ENCODE measurements at regions not wholly inside any gene's neighbourhood (a gene's known extent, or its start where the extent isn't known, plus 50 kb on each side); places are given as distances from the start of the nearest gene placed in this dataset.

GRCh38 chr15:61545763-61546162 lies 316.7 kb upstream of the RORA start:
- TF ChIP-seq CTCF (optimal IDR thresholded peaks at IDR 0.05 in 1 of 3, IDR thresholded peaks at IDR 0.05 in 1 of 3, conservative IDR thresholded peaks at IDR 0.05 in 1 of 3; ENCODE audit: extremely low read depth in 1 of 3, insufficient read depth in 2 of 3, low read length in 3 of 3) (no peak), EZH2 (IDR thresholded peaks at IDR 0.05; ENCODE audit: low read length) (no peak)

All from keratinocyte (primary cell).